ENCODE measurements at regions not wholly inside any gene's neighbourhood (a gene's known extent, or its start where the extent isn't known, plus 50 kb on each side); places are given as distances from the start of the nearest gene placed in this dataset.
A peak's percentile ranks its signal among the peaks of the same experiment; 100 is the strongest.

GRCh38 chr16:88197481-88198456 lies 185.0 kb upstream of the ZNF469 start:
- Histone ChIP-seq H2BK15ac (ENCODE audit: low read length) (0 out of 2 replicates have a peak overlapping the region, but pooled peaks have one; percentile 16), H2AK5ac (ENCODE audit: low read depth, low read length) (no peak overlapping the region), H3K36me3 (ENCODE audit: control insufficient read depth in 2 of 4, insufficient read depth in 4 of 4, low read length in 3 of 4) (no peaks in the 10 kb centered on the region), H2BK5ac (ENCODE audit: low read depth, low read length) (no peak overlapping the region), H4K20me1 (replicated peaks in 1 of 2; ENCODE audit: control insufficient read depth in 1 of 2, insufficient read depth in 2 of 2, low read length in 2 of 2) (no peaks in the 10 kb centered on the region), H3K23me2 (ENCODE audit: low read depth, low read length) (peaks cover 4% of the 10 kb centered on the region; the same call in 1 of the 2 replicates), H3K18ac (ENCODE audit: extremely low read depth, low read length) (no peak overlapping the region), H2AFZ (ENCODE audit: low read length) (no peak overlapping the region), H4K5ac (ENCODE audit: insufficient read length, low read depth, low read length) (no peak overlapping the region), H3K27me3 (replicated peaks in 1 of 4; ENCODE audit: control insufficient read depth in 3 of 4, extremely low read depth in 1 of 4, insufficient read depth in 3 of 4, low read length in 3 of 4) (no peaks in the 10 kb centered on the region), H3K14ac (ENCODE audit: insufficient read length) (no peak overlapping the region), H4K91ac (replicated peaks; ENCODE audit: insufficient read length, low read length) (no peak overlapping the region), H2BK20ac (ENCODE audit: low read length) (no peak overlapping the region), H2BK12ac (ENCODE audit: low read depth, low read length) (no peak overlapping the region), H3K79me1 (ENCODE audit: low read depth, low read length) (no peaks in the 10 kb centered on the region), H3K56ac (replicated peaks; ENCODE audit: insufficient read length, low read depth, low read length) (no peak overlapping the region), H3K9me3 (ENCODE audit: insufficient read depth in 2 of 2, low read depth in 1 of 2, low read length in 1 of 2) (peaks cover 0 to under 1% of the 10 kb centered on the region in 2 experiments; a peak in 2 of 4 replicates), H3K9ac (replicated peaks in 1 of 4; ENCODE audit: extremely low read depth in 1 of 4, low read depth in 3 of 4, low read length in 3 of 4) (no peak overlapping the region), H3K27ac (ENCODE audit: low read depth, low read length) (no peak overlapping the region), H3K4me1 (replicated peaks in 1 of 4; ENCODE audit: control insufficient read depth in 3 of 4, insufficient read depth in 4 of 4, low read length in 3 of 4) (peaks cover 0 to 2% (median 0%) of the 10 kb centered on the region in 4 experiments; a peak in 2 of 7 replicates), H3K4me3 (ENCODE audit: extremely low read depth in 1 of 4, insufficient read depth in 2 of 4, low read depth in 3 of 4, low read length in 4 of 4) (no peak overlapping the region), H3K4me2 (ENCODE audit: insufficient read depth in 1 of 2, low read depth in 2 of 2, low read length in 2 of 2) (no peak overlapping the region), H3K79me2 (ENCODE audit: control insufficient read depth in 1 of 2, insufficient read depth in 2 of 2, low read length in 2 of 2) (no peaks in the 10 kb centered on the region), H3K4ac (replicated peaks; ENCODE audit: insufficient read length, low read depth, low read length) (no peak overlapping the region), H3K23ac (ENCODE audit: insufficient read length) (no peak overlapping the region), H4K8ac (ENCODE audit: extremely low read depth, insufficient read depth, low read length) (no peak overlapping the region), H2BK120ac (replicated peaks; ENCODE audit: low read depth, low read length) (no peak overlapping the region)
- ChIA-PET CTCF (ENCODE audit: partially characterized antibody) (interaction anchor here (0.6 to 0.9 kb wide), 2 partner anchors 232 to 267 kb away, joined by 3 to 4 read pairs; no protein-coding TSS in a partner anchor), POLR2A (ENCODE audit: partially characterized antibody) (no interaction called here)
- DNase-seq (ENCODE audit: low read depth in 1 of 2, low spot score in 2 of 2) (no peak), FAIRE-seq (no peak)
- WGBS, 2 experiments (ENCODE audit: extremely low coverage in 1 of 2, insufficient coverage in 1 of 2, insufficient read length in 1 of 2, insufficient replicate concordance in 2 of 2, low coverage in 1 of 2, low lambda C conversion rate in 2 of 2, missing lambda C conversion rate in 1 of 2): 87% methylated on average over 20 of the region's 20 CpGs; no CpG with 5 or more reads in 1 of the 2 experiments
- TF ChIP-seq SIN3A (conservative IDR thresholded peaks at IDR 0.05 in 1 of 2, IDR thresholded peaks at IDR 0.05 in 1 of 2; ENCODE audit: low read depth in 1 of 2, low read length in 2 of 2) (no peak), CEBPB (IDR thresholded peaks at IDR 0.05; ENCODE audit: low read depth, low read length) (no peak), ATF2 (IDR thresholded peaks at IDR 0.05; ENCODE audit: low read length) (no peak), KDM4A (IDR thresholded peaks at IDR 0.05; ENCODE audit: low read depth, low read length, severe bottlenecking) (no peak), CREB1 (IDR thresholded peaks at IDR 0.05) (no peak), E2F6 (IDR thresholded peaks at IDR 0.05) (no peak), SP2 (IDR thresholded peaks at IDR 0.05; ENCODE audit: low read length) (no peak), RNF2 (IDR thresholded peaks at IDR 0.05; ENCODE audit: borderline replicate concordance, low read depth, low read length, missing control alignments, poor library complexity, severe bottlenecking) (no peak), HDAC6 (IDR thresholded peaks at IDR 0.05; ENCODE audit: low read depth, low read length) (no peak)

Measured in H1 (cell line).